ENCODE measurements at regions not wholly inside any gene's neighbourhood (a gene's known extent, or its start where the extent isn't known, plus 50 kb on each side); places are given as distances from the start of the nearest gene placed in this dataset.

DNA sequence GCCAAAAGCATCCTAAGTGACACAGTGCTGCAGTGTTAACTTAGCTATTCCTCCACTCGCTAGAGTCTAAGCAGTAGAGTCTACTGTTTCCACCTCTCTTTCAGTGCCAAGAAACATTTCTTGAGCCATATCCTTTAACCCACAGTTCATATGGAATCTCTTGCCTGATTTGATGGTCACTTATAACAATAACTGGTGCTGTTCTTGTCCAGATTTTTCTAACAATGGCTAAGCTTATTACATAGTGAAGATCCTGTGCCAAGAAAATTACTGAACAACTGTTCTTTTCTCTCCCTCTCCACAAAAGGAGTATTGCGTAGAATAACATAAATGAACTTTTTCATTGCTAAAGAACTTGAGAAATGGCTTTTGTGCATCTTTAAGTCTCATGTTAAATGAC, 121.3 kb downstream of the CDC7 start:
- no peak overlapping the region for H3K4me3 ChIP-seq (ENCODE audit: low read depth, low read length)
- DNase-seq (ENCODE audit: low read depth): no peak
- TF ChIP-seq, protein P1, sequence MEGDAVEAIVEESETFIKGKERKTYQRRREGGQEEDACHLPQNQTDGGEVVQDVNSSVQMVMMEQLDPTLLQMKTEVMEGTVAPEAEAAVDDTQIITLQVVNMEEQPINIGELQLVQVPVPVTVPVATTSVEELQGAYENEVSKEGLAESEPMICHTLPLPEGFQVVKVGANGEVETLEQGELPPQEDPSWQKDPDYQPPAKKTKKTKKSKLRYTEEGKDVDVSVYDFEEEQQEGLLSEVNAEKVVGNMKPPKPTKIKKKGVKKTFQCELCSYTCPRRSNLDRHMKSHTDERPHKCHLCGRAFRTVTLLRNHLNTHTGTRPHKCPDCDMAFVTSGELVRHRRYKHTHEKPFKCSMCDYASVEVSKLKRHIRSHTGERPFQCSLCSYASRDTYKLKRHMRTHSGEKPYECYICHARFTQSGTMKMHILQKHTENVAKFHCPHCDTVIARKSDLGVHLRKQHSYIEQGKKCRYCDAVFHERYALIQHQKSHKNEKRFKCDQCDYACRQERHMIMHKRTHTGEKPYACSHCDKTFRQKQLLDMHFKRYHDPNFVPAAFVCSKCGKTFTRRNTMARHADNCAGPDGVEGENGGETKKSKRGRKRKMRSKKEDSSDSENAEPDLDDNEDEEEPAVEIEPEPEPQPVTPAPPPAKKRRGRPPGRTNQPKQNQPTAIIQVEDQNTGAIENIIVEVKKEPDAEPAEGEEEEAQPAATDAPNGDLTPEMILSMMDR (conservative IDR thresholded peaks at IDR 0.05; ENCODE audit: low read depth, low read length): no peak

DNA sequence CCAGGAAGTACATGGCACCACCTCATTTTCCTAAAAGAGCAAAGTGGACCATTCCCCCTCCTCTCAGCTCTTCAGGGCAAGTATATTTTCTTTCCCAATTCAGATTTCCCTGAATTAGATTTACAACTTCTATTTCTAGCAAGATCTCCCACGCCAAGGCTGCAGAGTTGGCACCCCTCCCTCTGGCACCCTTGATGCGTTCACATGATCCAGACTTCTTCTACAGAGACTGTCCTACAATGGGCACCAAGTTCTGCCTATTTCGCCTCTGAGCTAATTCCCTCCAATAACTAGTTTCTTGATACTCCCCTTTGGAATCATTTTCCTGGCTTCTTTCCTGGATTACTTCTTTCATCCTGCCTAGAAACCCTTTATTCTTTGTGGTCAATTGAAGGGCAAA, 122.0 kb downstream of the CDC7 start:
- no peak for DNase-seq (ENCODE audit: low read depth)
- TF ChIP-seq, protein P1 (conservative IDR thresholded peaks at IDR 0.05; ENCODE audit: low read depth, low read length): no peak
- H3K4me3 ChIP-seq (ENCODE audit: low read depth, low read length): no peak overlapping the region

DNA sequence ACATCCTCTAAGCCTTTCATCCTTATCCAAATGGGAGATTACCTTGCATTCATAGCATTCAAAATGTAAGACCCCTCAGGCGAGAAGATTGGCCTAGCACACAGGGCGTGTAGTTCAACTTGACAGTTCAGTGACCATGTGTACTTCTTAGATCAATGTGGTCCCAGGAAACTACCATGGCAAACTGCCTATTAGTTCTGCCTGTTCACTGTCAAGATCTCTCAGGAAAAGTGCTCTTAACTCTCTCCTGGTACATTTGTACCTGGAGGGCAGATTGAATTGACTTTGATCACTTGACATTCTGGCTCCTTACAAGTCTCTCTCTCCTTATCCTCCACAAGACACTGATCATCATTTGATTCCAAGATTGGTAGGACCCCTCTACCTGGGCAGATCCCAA, 122.4 kb downstream of the CDC7 start:
- TF ChIP-seq, protein P1 (conservative IDR thresholded peaks at IDR 0.05; ENCODE audit: low read depth, low read length): no peak
- DNase-seq (ENCODE audit: low read depth): no peak
- H3K4me3 ChIP-seq (ENCODE audit: low read depth, low read length): no peak overlapping the region

DNA sequence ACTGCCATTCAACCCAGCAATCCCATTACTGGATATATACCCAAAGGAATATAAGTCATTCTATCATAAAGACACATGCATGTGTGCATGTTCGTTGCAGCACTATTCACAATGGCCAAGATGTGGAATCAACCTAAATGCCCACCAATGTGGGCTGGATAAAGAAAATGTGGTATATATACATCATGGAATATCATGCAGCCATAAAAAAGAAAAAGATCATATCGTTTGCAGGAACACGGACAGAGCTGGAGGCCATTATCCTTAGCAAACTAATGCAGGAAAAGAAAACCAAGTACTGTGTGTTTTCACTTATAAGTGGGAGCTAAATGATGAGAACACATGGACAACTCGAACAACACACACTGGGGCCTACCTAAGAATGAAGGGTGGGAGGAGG, 123.7 kb downstream of the CDC7 start:
- TF ChIP-seq, protein P1 (conservative IDR thresholded peaks at IDR 0.05; ENCODE audit: low read depth, low read length): no peak
- no peak overlapping the region for H3K4me3 ChIP-seq (ENCODE audit: low read depth, low read length)
- DNase-seq (ENCODE audit: low read depth): no peak

All from choroid plexus epithelial cell (primary cell).